Suppressor macrophage treated with lipopolysaccharide for 4 hours (primary cell): ENCODE measurements at regions not wholly inside any gene's neighbourhood (a gene's known extent, or its start where the extent isn't known, plus 50 kb on each side); places are given as distances from the start of the nearest gene placed in this dataset.
"Not testable (repeated sequence)": the region's sequence is repeated elsewhere in the genome, so short reads cannot be mapped to it uniquely, and the experiment has no call there.

Source experiments
- DNase-seq: peaks from one replicate; pipeline ENCODE4 v3.0.0-alpha.2; 2020

GRCh38 chrY:26167332-26167731 is 545.4 kb downstream of the CDY1 start:
- DNase-seq = not testable (repeated sequence)

- DNase-seq = not testable (repeated sequence)
These were observed 557.4 kb downstream of the CDY1 start for GRCh38 chrY:26179326-26179725.

GRCh38 chrY:26224974-26225373 is 603.1 kb downstream of the CDY1 start:
- DNase-seq = not testable (repeated sequence)

GRCh38 chrY:26225468-26225867 is 603.6 kb downstream of the CDY1 start:
- DNase-seq = not testable (repeated sequence)

GRCh38 chrY:26240944-26241343 is 619.0 kb downstream of the CDY1 start:
- DNase-seq = not testable (repeated sequence)

- not testable (repeated sequence) for DNase-seq
These were observed 632.3 kb downstream of the CDY1 start for GRCh38 chrY:26254262-26254661.

GRCh38 chrY:26265449-26265848 is 643.5 kb downstream of the CDY1 start:
- not testable (repeated sequence) for DNase-seq

- DNase-seq = not testable (repeated sequence)
These were observed 646.5 kb downstream of the CDY1 start for GRCh38 chrY:26268421-26268820.

GRCh38 chrY:26268934-26269333 is 647.0 kb downstream of the CDY1 start:
- not testable (repeated sequence) for DNase-seq

- DNase-seq = not testable (repeated sequence)
These were observed 651.2 kb downstream of the CDY1 start for GRCh38 chrY:26273089-26273488.

GRCh38 chrY:26306046-26306445 is 684.1 kb downstream of the CDY1 start:
- not testable (repeated sequence) for DNase-seq

- DNase-seq = not testable (repeated sequence)
These were observed 684.9 kb downstream of the CDY1 start for GRCh38 chrY:26306630-26307385.

GRCh38 chrY:26308308-26308707 is 686.4 kb downstream of the CDY1 start:
- DNase-seq = not testable (repeated sequence)

- peak; percentile 46 for DNase-seq
These were observed 693.1 kb downstream of the CDY1 start for GRCh38 chrY:26315065-26315464.

- DNase-seq = not testable (repeated sequence)
These were observed 697.7 kb downstream of the CDY1 start for GRCh38 chrY:26319488-26320202.

- not testable (repeated sequence) for DNase-seq
These were observed 700.8 kb downstream of the CDY1 start for GRCh38 chrY:26322756-26323155.

GRCh38 chrY:26352931-26353330 is 731.0 kb downstream of the CDY1 start:
- DNase-seq = not testable (repeated sequence)

GRCh38 chrY:26354191-26354590 is 732.3 kb downstream of the CDY1 start:
- no peak for DNase-seq

GRCh38 chrY:26359869-26360268 is 738.0 kb downstream of the CDY1 start:
- not testable (repeated sequence) for DNase-seq

GRCh38 chrY:26360472-26360871 is 738.6 kb downstream of the CDY1 start:
- DNase-seq = not testable (repeated sequence)

GRCh38 chrY:26363442-26363841 is 741.5 kb downstream of the CDY1 start:
- not testable (repeated sequence) for DNase-seq

GRCh38 chrY:26366091-26366490 is 744.2 kb downstream of the CDY1 start:
- DNase-seq = not testable (repeated sequence)

- DNase-seq = peak; percentile 0
These were observed 750.6 kb downstream of the CDY1 start for GRCh38 chrY:26372480-26372879.
